Thoracic aorta (tissue), 2 donors: ENCODE measurements at regions not wholly inside any gene's neighbourhood (a gene's known extent, or its start where the extent isn't known, plus 50 kb on each side); places are given as distances from the start of the nearest gene placed in this dataset.

Experiments
- ATAC-seq: fragments of 150-250 bp; one replicate; pipeline ENCODE4 v1.8.0; 2017; ENCODE audit warnings: low read depth; ENCODE audit not compliant: insufficient number of reproducible peaks, low FRiP score
- DNase-seq: peaks from one replicate; pipeline ENCODE4 v3.0.0-alpha.2; 2020; ENCODE audit warnings: low spot score
- H3K27ac ChIP-seq, 2 donors: fragments of 200-600 bp; sonication (generic); 1 replicate in 1 of 2; 2 replicates in 1 of 2; pipeline ENCODE4 v1.5.1; 2016; ENCODE audit warnings: mild to moderate bottlenecking in 2 of 2, moderate library complexity in 2 of 2
- H3K27me3 ChIP-seq: fragments of 200-600 bp; sonication (generic); replicated peaks from 2 replicates; pipeline ENCODE4 v1.6.0; 2016; ENCODE audit warnings: mild to moderate bottlenecking; ENCODE audit not compliant: insufficient read depth
- H3K36me3 ChIP-seq: fragments of 200-600 bp; sonication (generic); one replicate; pipeline ENCODE4 v1.5.1; 2016
- H3K4me1 ChIP-seq, 2 donors: fragments of 200-600 bp; sonication (generic); 1 replicate in 1 of 2; 2 replicates in 1 of 2; pipeline versions ENCODE4 v1.5.1 to v1.6.0; 2016; ENCODE audit warnings: low read depth in 2 of 2, mild to moderate bottlenecking in 1 of 2; ENCODE audit not compliant: control insufficient read depth in 1 of 2
- H3K4me3 ChIP-seq: fragments of 200-600 bp; sonication (generic); 2 replicates; pipeline ENCODE4 v1.5.1; 2016; ENCODE audit warnings: mild to moderate bottlenecking
- H3K9me3 ChIP-seq: fragments of 200-600 bp; sonication (generic); 2 replicates; pipeline ENCODE4 v1.5.1; 2016
- TF ChIP-seq, protein P1 (sequence below): fragments of 200-600 bp; sonication (generic); IDR thresholded peaks from one replicate; pipeline ENCODE4 v1.5.1; 2019; ENCODE audit warnings: antibody characterized with exemption

DNA sequence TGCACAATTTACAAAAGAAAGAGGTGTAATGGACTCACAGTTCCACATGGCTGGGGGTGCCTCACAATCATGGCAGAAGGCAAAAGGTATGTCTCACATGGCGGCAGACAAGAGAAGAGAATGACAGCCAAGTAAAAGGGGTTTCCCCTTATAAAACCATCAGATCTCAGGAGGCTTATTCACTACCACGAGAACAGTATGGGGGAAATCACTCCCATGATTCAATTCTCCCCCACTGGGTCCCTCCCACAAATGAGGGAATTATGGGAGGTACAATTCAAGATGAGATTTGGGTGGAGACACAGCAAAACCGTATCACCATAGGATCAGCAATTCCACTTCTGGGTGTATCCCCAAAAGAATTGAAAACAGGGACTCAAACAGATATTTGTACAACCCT is 97.5 kb upstream of the STX18 start:
- Histone ChIP-seq H3K4me1 (no peaks in the 10 kb centered on the region), H3K36me3 (no peaks in the 10 kb centered on the region), H3K9me3 (no peaks in the 10 kb centered on the region), H3K27me3 (no peaks in the 10 kb centered on the region), H3K4me3 (no peak overlapping the region), H3K27ac (no peak overlapping the region)
- ATAC-seq (no peak), DNase-seq (no peak)
- TF ChIP-seq, protein P1, sequence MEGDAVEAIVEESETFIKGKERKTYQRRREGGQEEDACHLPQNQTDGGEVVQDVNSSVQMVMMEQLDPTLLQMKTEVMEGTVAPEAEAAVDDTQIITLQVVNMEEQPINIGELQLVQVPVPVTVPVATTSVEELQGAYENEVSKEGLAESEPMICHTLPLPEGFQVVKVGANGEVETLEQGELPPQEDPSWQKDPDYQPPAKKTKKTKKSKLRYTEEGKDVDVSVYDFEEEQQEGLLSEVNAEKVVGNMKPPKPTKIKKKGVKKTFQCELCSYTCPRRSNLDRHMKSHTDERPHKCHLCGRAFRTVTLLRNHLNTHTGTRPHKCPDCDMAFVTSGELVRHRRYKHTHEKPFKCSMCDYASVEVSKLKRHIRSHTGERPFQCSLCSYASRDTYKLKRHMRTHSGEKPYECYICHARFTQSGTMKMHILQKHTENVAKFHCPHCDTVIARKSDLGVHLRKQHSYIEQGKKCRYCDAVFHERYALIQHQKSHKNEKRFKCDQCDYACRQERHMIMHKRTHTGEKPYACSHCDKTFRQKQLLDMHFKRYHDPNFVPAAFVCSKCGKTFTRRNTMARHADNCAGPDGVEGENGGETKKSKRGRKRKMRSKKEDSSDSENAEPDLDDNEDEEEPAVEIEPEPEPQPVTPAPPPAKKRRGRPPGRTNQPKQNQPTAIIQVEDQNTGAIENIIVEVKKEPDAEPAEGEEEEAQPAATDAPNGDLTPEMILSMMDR: no peak

DNA sequence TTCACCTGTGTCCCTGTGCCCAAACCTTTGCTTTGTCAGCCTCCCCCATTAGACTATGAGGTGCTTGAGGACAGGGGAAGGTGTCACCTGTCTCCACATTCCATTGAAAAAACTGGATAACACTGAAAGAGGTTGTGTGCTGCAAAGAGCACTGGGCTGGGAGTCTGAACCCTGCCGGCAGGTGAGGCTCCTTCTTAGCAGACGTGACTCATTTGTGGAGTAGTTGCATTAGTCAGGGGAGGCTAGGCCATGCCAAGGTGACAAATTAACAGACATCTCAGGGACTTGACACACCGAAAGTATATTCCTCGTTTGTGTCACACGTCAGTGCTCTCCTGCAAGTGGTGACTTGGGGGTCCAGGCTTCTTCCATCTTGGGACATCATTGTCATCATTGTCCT is 95.9 kb upstream of the STX18 start:
- TF ChIP-seq, protein P1: no peak
- DNase-seq (no peak), ATAC-seq (no peak)
- Histone ChIP-seq H3K4me1 (no peaks in the 10 kb centered on the region), H3K9me3 (no peaks in the 10 kb centered on the region), H3K4me3 (no peak overlapping the region), H3K36me3 (no peaks in the 10 kb centered on the region), H3K27me3 (no peaks in the 10 kb centered on the region), H3K27ac (no peak overlapping the region)

DNA sequence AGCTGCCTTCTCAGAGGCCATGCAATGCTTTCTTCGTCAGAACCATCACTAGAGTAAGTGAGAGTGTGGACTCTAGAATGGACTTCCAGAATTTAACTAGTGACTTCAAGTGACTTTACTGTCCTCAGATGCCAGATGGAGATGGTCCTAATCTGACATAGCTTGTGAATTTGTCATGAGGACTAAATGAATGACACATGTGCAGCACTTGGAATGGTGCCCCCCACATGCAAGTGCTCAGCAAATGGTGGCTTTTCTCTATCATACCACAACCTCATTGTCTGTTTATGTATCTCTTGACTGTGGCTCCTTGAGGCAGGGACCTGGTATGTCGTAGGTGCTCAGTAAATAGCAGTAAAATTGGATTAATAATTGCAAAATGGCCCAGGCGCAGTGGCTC is 91.6 kb upstream of the STX18 start:
- no peaks in the 10 kb centered on the region for H3K9me3 ChIP-seq
- no peak overlapping the region for H3K27ac ChIP-seq
- H3K27me3 ChIP-seq: no peaks in the 10 kb centered on the region
- ATAC-seq (no peak), DNase-seq (no peak)
- TF ChIP-seq, protein P1: no peak
- H3K4me1 ChIP-seq: no peaks in the 10 kb centered on the region
- H3K36me3 ChIP-seq: no peaks in the 10 kb centered on the region
- H3K4me3 ChIP-seq: no peak overlapping the region

DNA sequence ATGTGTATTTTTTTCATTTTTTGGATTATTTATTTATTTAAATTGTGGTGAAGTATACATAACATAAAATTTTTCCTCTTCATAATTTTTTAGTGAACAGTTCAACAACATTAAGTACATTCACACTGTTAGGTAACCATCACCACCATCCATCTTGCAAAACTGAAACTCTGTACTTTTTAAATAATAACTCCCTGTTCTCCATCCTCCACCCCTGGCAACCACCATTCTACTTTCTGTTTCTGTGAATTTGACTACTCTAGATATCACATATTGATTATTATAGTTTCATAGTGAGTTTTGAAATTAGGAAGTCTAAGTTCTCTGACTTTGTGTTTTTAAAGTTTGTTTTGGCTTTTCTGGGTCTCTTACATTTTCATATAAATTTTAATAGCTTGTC is 89.3 kb upstream of the STX18 start:
- no peaks in the 10 kb centered on the region for H3K27me3 ChIP-seq
- no peaks in the 10 kb centered on the region for H3K4me1 ChIP-seq
- no peak for DNase-seq
- TF ChIP-seq, protein P1: no peak
- H3K36me3 ChIP-seq: no peaks in the 10 kb centered on the region
- no peak overlapping the region for H3K4me3 ChIP-seq
- H3K27ac ChIP-seq: no peak overlapping the region
- no peak for ATAC-seq
- no peaks in the 10 kb centered on the region for H3K9me3 ChIP-seq

DNA sequence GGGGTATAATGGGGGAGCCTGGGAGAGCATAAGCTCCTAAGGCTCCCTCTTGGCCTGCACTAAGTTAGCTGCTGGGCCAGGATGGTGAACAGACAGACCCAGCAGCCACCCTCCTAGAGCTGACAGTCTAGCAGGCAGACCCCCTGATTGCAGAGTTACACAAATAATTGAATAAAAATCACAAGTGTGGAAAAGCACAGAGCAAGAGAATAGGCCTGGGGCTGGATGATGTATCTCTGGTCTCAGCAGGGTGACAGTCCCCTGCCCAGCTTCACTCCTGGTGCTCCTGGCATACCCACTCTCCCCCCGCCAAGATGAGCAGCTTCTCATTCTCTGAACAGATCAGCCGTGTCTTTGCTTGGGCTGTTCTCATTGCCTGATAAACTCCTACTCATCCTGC is 86.1 kb upstream of the STX18 start:
- H3K27me3 ChIP-seq: no peaks in the 10 kb centered on the region
- DNase-seq (no peak), ATAC-seq (no peak)
- no peaks in the 10 kb centered on the region for H3K36me3 ChIP-seq
- H3K9me3 ChIP-seq: no peaks in the 10 kb centered on the region
- H3K27ac ChIP-seq: no peak overlapping the region
- TF ChIP-seq, protein P1: no peak
- no peaks in the 10 kb centered on the region for H3K4me1 ChIP-seq
- no peak overlapping the region for H3K4me3 ChIP-seq
